IMR-90 (cell line): ENCODE measurements at regions not wholly inside any gene's neighbourhood (a gene's known extent, or its start where the extent isn't known, plus 50 kb on each side); places are given as distances from the start of the nearest gene placed in this dataset.

ENCODE experiments used
- ATAC-seq: fragments of 200-7000 bp; cut with Tn5 transposase; 2 replicates; pipeline ENCODE4 v1.9.1; 2020; ENCODE audit warnings: low read depth, mild to moderate bottlenecking, moderate library complexity
- BruUV-seq: library from RNA; stranded (reverse); fragments of 400-500 nt; replicated peaks from 2 replicates; lab custom pipeline; 2021; lab: Mats Ljungman, UMichigan
- CTCF ChIA-PET: fragments of 300-600 bp; formaldehyde crosslinking; extraction: SDS; loops from one replicate; lab custom pipeline; 2021; ENCODE audit warnings: antibody characterized with exemption; lab: Yijun Ruan, JAX
- POLR2A ChIA-PET: fragments of 300-600 bp; sonication (Branson Sonifier 250); formaldehyde crosslinking; loops from one replicate; lab custom pipeline; 2022; ENCODE audit warnings: antibody characterized with exemption; ENCODE audit not compliant: unreplicated experiment; lab: Charles Lee
- DNase-seq: peaks from one replicate; pipeline ENCODE4 v3.0.0; 2013
- H2AFZ ChIP-seq: replicated peaks from 2 replicates; pipeline ENCODE3; 2013; ENCODE audit warnings: low read length, mild to moderate bottlenecking; ENCODE audit not compliant: poor library complexity
- H2AK5ac ChIP-seq: 2 replicates; pipeline ENCODE4 v1.6.1; 2013; ENCODE audit warnings: low read depth, low read length, inconsistent platforms
- H2AK9ac ChIP-seq: replicated peaks from 2 replicates; pipeline ENCODE3; 2013; ENCODE audit warnings: mild to moderate bottlenecking, low read depth, low read length, moderate library complexity; ENCODE audit not compliant: poor library complexity
- H2BK120ac ChIP-seq: 2 replicates; pipeline ENCODE4 v1.6.1; 2013; ENCODE audit warnings: low read depth, low read length, inconsistent platforms
- H2BK15ac ChIP-seq: 3 replicates; pipeline ENCODE4 v1.6.1; 2013; ENCODE audit warnings: low read depth, low read length, inconsistent platforms
- H2BK20ac ChIP-seq: 2 replicates; pipeline ENCODE4 v1.6.1; 2013; ENCODE audit warnings: low read depth, mild to moderate bottlenecking, inconsistent platforms, low read length, moderate library complexity
- H2BK5ac ChIP-seq: 2 replicates; pipeline ENCODE4 v1.6.1; 2013; ENCODE audit warnings: mild to moderate bottlenecking, low read depth, low read length, inconsistent platforms; ENCODE audit not compliant: poor library complexity, severe bottlenecking
- H3K14ac ChIP-seq: replicated peaks from 2 replicates; pipeline ENCODE4 v1.6.1; 2013; ENCODE audit warnings: low read depth, low read length, inconsistent platforms
- H3K18ac ChIP-seq: 2 replicates; pipeline ENCODE4 v1.6.1; 2013; ENCODE audit warnings: low read depth, low read length, control low read depth
- H3K23ac ChIP-seq: 2 replicates; pipeline ENCODE4 v1.6.1; 2013; ENCODE audit warnings: low read depth, low read length, inconsistent platforms
- H3K27ac ChIP-seq: 2 replicates; pipeline ENCODE4 v1.5.1; 2013; ENCODE audit warnings: mild to moderate bottlenecking, control low read depth, low read length; ENCODE audit not compliant: insufficient read depth
- H3K27me3 ChIP-seq: 2 replicates; pipeline ENCODE4 v1.6.1; 2013; ENCODE audit warnings: low read length; ENCODE audit not compliant: control insufficient read depth, insufficient read depth
- H3K36me3 ChIP-seq: 2 replicates; pipeline ENCODE4 v1.6.1; 2013; ENCODE audit warnings: low read length, mixed read lengths; ENCODE audit not compliant: control insufficient read depth, insufficient read depth
- H3K4ac ChIP-seq: 2 replicates; pipeline ENCODE4 v1.6.1; 2013; ENCODE audit warnings: low read depth, low read length, inconsistent platforms
- H3K4me1 ChIP-seq: 2 replicates; pipeline ENCODE4 v1.6.1; 2013; ENCODE audit warnings: low read length, mixed read lengths; ENCODE audit not compliant: control insufficient read depth, insufficient read depth
- H3K4me2 ChIP-seq: 2 replicates; pipeline ENCODE4 v1.6.1; 2013; ENCODE audit warnings: low read depth, mild to moderate bottlenecking, control low read depth, low read length, moderate library complexity
- H3K4me3 ChIP-seq: 2 replicates; pipeline ENCODE4 v1.5.1; 2013; ENCODE audit warnings: low read depth, mild to moderate bottlenecking, control low read depth, low read length, moderate library complexity; ENCODE audit not compliant: insufficient read depth
- H3K56ac ChIP-seq: 2 replicates; pipeline ENCODE4 v1.6.1; 2013; ENCODE audit warnings: low read length, inconsistent platforms; ENCODE audit not compliant: insufficient read depth; ENCODE audit errors: extremely low read depth
- H3K79me1 ChIP-seq, 2 experiments: 2 replicates each; pipeline ENCODE4 v1.6.1; 2013; ENCODE audit warnings: low read length in 2 of 2, inconsistent platforms in 1 of 2, low read depth in 1 of 2
- H3K9ac ChIP-seq: 2 replicates; pipeline ENCODE4 v1.6.1; 2013; ENCODE audit warnings: low read depth, low read length, control low read depth
- H3K9me1 ChIP-seq: 2 replicates; pipeline ENCODE4 v1.6.1; 2013; ENCODE audit warnings: low read length, inconsistent platforms; ENCODE audit not compliant: insufficient read depth
- H3K9me3 ChIP-seq: 2 replicates; pipeline ENCODE4 v1.6.1; 2013; ENCODE audit warnings: low read length; ENCODE audit not compliant: control insufficient read depth, insufficient read depth
- H4K20me1 ChIP-seq: 2 replicates; pipeline ENCODE4 v1.6.1; 2013; ENCODE audit warnings: low read length, inconsistent platforms; ENCODE audit not compliant: insufficient read depth
- H4K5ac ChIP-seq: 2 replicates; pipeline ENCODE4 v1.6.1; 2013; ENCODE audit warnings: mild to moderate bottlenecking, low read depth, low read length, control low read depth
- H4K8ac ChIP-seq, 2 experiments: 2 replicates each; pipeline ENCODE4 v1.6.1; 2013; ENCODE audit warnings: low read depth in 2 of 2, low read length in 2 of 2, control low read depth in 1 of 2, inconsistent platforms in 1 of 2
- H4K91ac ChIP-seq: 2 replicates; pipeline ENCODE4 v1.6.1; 2013; ENCODE audit warnings: low read depth, low read length, inconsistent platforms; ENCODE audit not compliant: insufficient read depth
- MAZ ChIP-seq: IDR thresholded peaks from 2 replicates; pipeline ENCODE4 v1.6.1; 2012; ENCODE audit warnings: low read depth, mild to moderate bottlenecking, low read length, improper control_type of control experiment, moderate library complexity, borderline replicate concordance
- WGBS, 2 experiments: methylation state at CpG; one replicate each; pipeline versions ENCODE4 v1.1.5 to v1.1.7; 2013; ENCODE audit warnings: missing lambda C conversion rate in 2 of 2; ENCODE audit not compliant: insufficient read length in 1 of 2; ENCODE audit errors: extremely low coverage in 2 of 2; 5-methylcytosine and 5-hydroxymethylcytosine counted together
- dilution Hi-C: fragments of 300-500 bp; cut with HindIII; formaldehyde crosslinking; loops from one replicate; pipeline ENCODE4 v1.14.3; 2018; ENCODE audit warnings: low sequenced_read_pairs; ENCODE audit not compliant: unreplicated experiment
- in situ Hi-C: fragments of 300-500 bp; cut with MboI; formaldehyde crosslinking; loops from 3 replicates; pipeline ENCODE4 v1.14.3; 2019; ENCODE audit warnings: low sequenced_read_pairs, inconsistent platforms, mixed read lengths
- intact Hi-C: fragments of 100-400 bp; cut with micrococcal nuclease; formaldehyde crosslinking; loops from 2 replicates; pipeline ENCODE4 v1.10.0; 2022

- Histone ChIP-seq H3K23ac (no peak overlapping the region), H3K14ac (no peak overlapping the region), H2BK20ac (peak overlapping the region; percentile 98; the same call in 1 of the 2 replicates), H3K9ac (no peak overlapping the region), H3K36me3 (no peaks in the 10 kb centered on the region), H2AK5ac (0 out of 2 replicates have a peak overlapping the region, but pooled peaks have one; percentile 38), H4K91ac (peak overlapping the region; percentile 31; the same call in 1 of the 2 replicates), H3K4ac (no peak overlapping the region; the same call in 1 of the 2 replicates), H3K79me1 (no peaks in the 10 kb centered on the region), H3K18ac (no peak overlapping the region), H2BK120ac (peak overlapping the region; percentile 19; the same call in 1 of the 2 replicates), H3K4me2 (no peak overlapping the region), H3K9me3 (0 out of 2 replicates have a peak, but pooled peaks cover 2% of the 10 kb centered on the region), H3K9me1 (peaks cover 14% of the 10 kb centered on the region), H2BK15ac (peak overlapping the region; percentile 90; the same call in 1 of the 3 replicates), H2AFZ (no peak overlapping the region), H3K27me3 (peaks cover 13% of the 10 kb centered on the region; the same call in 1 of the 2 replicates), H3K56ac (no peak overlapping the region), H4K5ac (no peak overlapping the region), H3K4me1 (peaks cover 20% of the 10 kb centered on the region), H2BK5ac (no peak overlapping the region), H3K4me3 (no peak overlapping the region), H4K8ac (peak overlapping the region; percentile 72 to 93; a peak in 1 of 4 replicates), H2AK9ac (no peak overlapping the region), H4K20me1 (no peaks in the 10 kb centered on the region), H3K27ac (no peak overlapping the region)
- dilution Hi-C loops: no loop called here
- ATAC-seq: no peak
- no peak for TF ChIP-seq MAZ
- no TSS peak for BruUV-seq
- DNase-seq: no peak
- in situ Hi-C loops: no loop called here
- ChIA-PET POLR2A (no interaction called here), CTCF (interaction anchor here (1.7 kb wide), 1 partner anchor 18 kb away, joined by 6 read pairs; no protein-coding TSS in a partner anchor)
- WGBS, 2 experiments: 81% methylated on average over 4 of the region's 12 CpGs; no CpG with 5 or more reads in 1 of the 2 experiments
- intact Hi-C loops: no loop called here
Measured at GRCh38 chr2:120538691-120539423, 192.9 kb downstream of the INHBB start.
